ENCODE measurements at regions not wholly inside any gene's neighbourhood (a gene's known extent, or its start where the extent isn't known, plus 50 kb on each side); places are given as distances from the start of the nearest gene placed in this dataset.

GRCh38 chr15:96924570-96924969 lies 594.1 kb downstream of the NR2F2 start:
- no peak for DNase-seq (ENCODE audit: low spot score)
- no peak for ATAC-seq
- Histone ChIP-seq H3K9ac (ENCODE audit: insufficient read depth, low read depth, low read length) (no peak overlapping the region), H3K36me3 (replicated peaks in 1 of 2; ENCODE audit: control insufficient read depth in 1 of 2, insufficient read depth in 2 of 2, low read length in 2 of 2) (no peaks in the 10 kb centered on the region), H3K4me1 (ENCODE audit: insufficient read depth, low read length) (no peaks in the 10 kb centered on the region), H3K27ac (ENCODE audit: extremely low read length, insufficient read depth, low read length) (no peak overlapping the region), H4K20me1 (ENCODE audit: insufficient read depth, low read length) (no peaks in the 10 kb centered on the region), H3K4me3 (replicated peaks in 1 of 3; ENCODE audit: insufficient read depth in 1 of 3, low read depth in 2 of 3, low read length in 3 of 3) (no peak overlapping the region), H3K79me2 (ENCODE audit: insufficient read depth, low read length) (no peaks in the 10 kb centered on the region), H3K27me3 (ENCODE audit: control insufficient read depth in 1 of 2, insufficient read depth in 2 of 2, low read length in 2 of 2) (no peaks in the 10 kb centered on the region; a peak in 1 of 5 replicates), H2AFZ (ENCODE audit: low read length) (no peak overlapping the region), H3K4me2 (ENCODE audit: low read depth, low read length) (no peak overlapping the region), H3K9me3 (ENCODE audit: low read length) (peaks cover 94% of the 10 kb centered on the region)
- CTCF ChIA-PET (ENCODE audit: low intra/inter-chr PET ratio, low total read pairs): no interaction called here
- FAIRE-seq: no peak
- WGBS (ENCODE audit: low lambda C conversion rate): 0% methylated on average over 1 of the region's 1 CpG
- no TSS peak for BruUV-seq (replicated peaks)
- in situ Hi-C loops (cut with HindIII; ENCODE audit: extremely low pct_ligation_motif_present, low pct_unique_long_range_greater_than_20kb): no loop called here
- TF ChIP-seq U2AF1 (optimal IDR thresholded peaks at IDR 0.05; ENCODE audit: low read depth, low read length): no peak
- no peak for TF ChIP-seq ZHX2 (IDR thresholded peaks at IDR 0.05; ENCODE audit: low read depth)
- no peak for TF ChIP-seq ZHX2 (CRISPR knock-in tag; IDR thresholded peaks at IDR 0.05; ENCODE audit: borderline replicate concordance)
- TF ChIP-seq HNF4A (CRISPR knock-in tag; IDR thresholded peaks at IDR 0.05): no peak
- no peak for TF ChIP-seq FOXP4 (CRISPR knock-in tag; IDR thresholded peaks at IDR 0.05)
- no peak for TF ChIP-seq AFF4 (CRISPR knock-in tag; IDR thresholded peaks at IDR 0.05)
- no peak for TF ChIP-seq ATF7 (IDR thresholded peaks at IDR 0.05)
- no peak for TF ChIP-seq ATF7 (CRISPR knock-in tag; IDR thresholded peaks at IDR 0.05)
- no peak for TF ChIP-seq BORCS8-MEF2B (CRISPR knock-in tag; IDR thresholded peaks at IDR 0.05)
- TF ChIP-seq ZNF768 (CRISPR knock-in tag; IDR thresholded peaks at IDR 0.05): no peak
- TF ChIP-seq ZNF513 (CRISPR knock-in tag; conservative IDR thresholded peaks at IDR 0.05): no peak
- no peak for TF ChIP-seq JARID2 (CRISPR knock-in tag; IDR thresholded peaks at IDR 0.05; ENCODE audit: insufficient replicate concordance)
- POLR2A ChIA-PET: no interaction called here
- intact Hi-C loops (cut with micrococcal nuclease; ENCODE audit: unreplicated experiment): no loop called here

Data from HepG2 (cell line).